Suppressor macrophage treated with lipopolysaccharide for 4 hours (primary cell): ENCODE measurements at regions not wholly inside any gene's neighbourhood (a gene's known extent, or its start where the extent isn't known, plus 50 kb on each side); places are given as distances from the start of the nearest gene placed in this dataset.

Experiments used
- DNase-seq: peaks from one replicate; pipeline ENCODE4 v3.0.0-alpha.2; 2020

- DNase-seq: no peak
These were observed 124.8 kb upstream of the RASSF8 start for GRCh38 chr12:25833657-25834056.

- no peak for DNase-seq
These were observed 123.1 kb upstream of the RASSF8 start for GRCh38 chr12:25835385-25835784.

DNA sequence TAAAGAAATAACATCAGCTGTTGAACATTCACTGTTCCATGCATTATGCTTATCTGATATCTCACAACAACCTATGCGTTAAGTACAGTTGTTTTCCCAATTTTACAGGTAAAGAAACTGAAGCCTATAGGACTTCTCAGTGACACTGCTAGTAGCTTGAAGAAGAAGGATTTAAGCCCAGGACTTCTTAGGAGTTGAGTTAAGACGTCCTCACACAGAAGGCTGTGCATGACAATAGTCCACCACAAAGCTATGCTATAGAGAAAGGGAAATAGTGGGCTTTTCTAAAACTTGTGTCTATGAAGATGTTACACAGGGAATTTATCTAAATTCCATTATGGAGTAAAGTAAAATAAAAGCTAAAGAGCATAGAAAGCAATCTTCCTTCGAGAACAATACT lies 120.5 kb upstream of the RASSF8 start:
- no peak for DNase-seq

DNA sequence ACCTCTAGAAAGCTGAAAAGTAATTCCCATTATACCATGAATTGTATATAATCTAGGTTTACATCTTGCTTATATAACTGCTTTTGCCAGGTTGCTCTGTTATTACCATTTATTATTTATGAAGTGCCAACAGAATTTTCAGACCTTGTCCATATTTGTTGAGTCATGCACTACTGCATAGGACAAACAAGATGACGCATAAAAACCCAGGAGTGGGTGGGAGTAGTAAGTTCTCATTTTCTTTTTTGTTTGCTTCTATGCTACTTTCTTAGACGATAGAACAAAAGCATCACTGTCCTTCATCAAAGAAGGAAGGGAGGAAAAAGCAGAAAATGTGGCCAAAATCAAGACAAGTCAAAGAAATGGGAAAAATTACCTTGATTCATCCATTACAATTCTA lies 119.0 kb upstream of the RASSF8 start:
- peak; percentile 50 for DNase-seq

- DNase-seq: no peak
These were observed 117.6 kb upstream of the RASSF8 start for GRCh38 chr12:25840678-25841465.

DNA sequence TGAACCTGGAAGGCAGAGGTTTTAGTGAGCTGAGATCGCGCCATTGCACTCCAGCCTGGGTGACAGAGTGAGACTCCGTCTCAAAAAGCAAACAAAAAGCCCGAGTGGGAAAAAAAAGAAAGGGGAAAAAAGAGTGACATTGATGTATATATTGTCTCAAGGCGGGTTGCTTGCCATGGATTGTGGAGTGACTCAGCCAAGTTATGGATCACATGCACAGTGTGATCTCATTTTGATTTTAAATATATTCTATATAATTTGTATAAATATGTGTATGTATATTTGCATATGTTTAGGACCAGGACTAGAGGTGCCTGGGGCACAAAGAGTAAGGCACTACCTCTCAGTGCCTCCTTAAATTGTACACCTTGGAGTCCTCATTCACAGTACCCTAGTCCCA lies 116.2 kb upstream of the RASSF8 start:
- DNase-seq: no peak

DNA sequence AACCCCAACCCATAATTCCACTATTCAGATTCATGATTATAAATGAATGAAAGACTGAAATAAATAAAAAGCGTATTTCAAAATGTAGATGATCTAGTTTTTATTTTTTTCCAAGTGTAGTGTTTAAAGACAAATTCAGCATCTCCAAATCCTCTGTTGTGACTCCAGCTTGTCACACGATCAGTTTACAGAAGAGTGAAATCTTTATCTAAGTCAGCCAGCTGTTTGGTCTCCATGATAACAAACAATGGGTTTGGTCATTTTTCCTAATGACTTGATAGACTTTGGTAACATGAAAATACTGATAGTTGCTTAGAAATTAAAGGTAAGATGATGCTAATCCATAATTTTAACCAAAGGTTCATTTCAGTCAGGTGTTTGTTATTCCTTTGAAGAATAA lies 114.5 kb upstream of the RASSF8 start:
- no peak for DNase-seq

GRCh38 chr12:25845415-25845814 lies 113.1 kb upstream of the RASSF8 start:
- DNase-seq: no peak

DNA sequence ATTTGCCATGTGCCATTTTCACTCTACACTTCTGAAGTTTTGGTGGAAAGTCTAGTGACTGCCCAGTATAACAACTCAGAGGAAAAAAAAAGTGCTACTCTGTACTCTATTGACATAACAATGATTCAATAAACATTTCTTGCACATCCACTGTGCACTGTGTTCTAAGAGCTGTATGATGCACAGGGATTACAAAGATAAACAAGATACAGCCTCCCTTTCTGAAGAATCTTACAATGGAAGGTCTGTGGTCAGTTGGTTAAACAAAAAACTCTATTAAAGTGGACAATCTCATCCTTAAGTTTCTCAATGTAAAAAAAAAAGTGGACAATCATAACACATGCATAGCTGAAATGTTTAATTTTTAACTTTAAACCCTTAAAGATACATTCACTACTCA lies 105.7 kb upstream of the RASSF8 start:
- no peak for DNase-seq

- DNase-seq: no peak
These were observed 105.0 kb upstream of the RASSF8 start for GRCh38 chr12:25853316-25854095.

DNA sequence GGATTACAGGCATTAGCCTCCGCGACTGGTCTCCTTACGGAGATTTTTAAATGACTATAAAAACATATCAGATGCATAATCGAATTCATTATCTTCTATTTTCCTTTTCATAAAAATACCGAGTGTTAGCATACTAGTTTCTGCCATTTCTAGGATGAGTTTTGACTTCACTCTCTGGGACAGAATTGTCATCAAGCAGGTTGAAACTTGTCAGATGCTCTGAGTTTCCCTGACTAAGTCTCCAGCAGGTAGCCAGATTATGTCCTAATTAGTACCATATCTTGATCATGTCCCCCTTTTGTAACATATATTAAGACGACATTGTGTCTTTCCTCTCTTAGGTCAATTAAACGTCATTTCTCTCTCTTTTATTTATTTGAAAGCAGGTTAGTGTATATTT lies 103.5 kb upstream of the RASSF8 start:
- DNase-seq: no peak

DNA sequence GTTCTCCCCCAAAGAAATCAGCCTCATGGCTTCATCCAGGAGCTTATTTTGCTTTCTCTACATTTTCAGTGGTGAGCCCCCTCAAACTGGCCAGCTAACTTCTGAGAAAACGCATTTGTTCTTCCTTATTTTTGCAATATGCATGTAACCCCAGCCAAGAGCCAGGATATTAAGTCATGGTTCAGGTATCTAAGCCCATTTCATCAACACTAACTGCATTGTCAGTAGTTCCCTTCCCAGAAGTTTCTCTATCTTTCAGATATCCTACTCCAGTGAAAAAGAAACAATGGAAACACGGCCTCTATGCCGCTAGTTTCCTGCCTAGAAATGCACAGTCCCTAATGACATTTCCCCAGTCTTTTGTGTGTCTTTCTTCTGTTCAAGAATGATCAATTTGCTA lies 102.8 kb upstream of the RASSF8 start:
- no peak for DNase-seq

GRCh38 chr12:25859976-25860375 lies 98.5 kb upstream of the RASSF8 start:
- no peak for DNase-seq

GRCh38 chr12:25861226-25861625 lies 97.3 kb upstream of the RASSF8 start:
- DNase-seq: no peak

- DNase-seq: no peak
These were observed 93.9 kb upstream of the RASSF8 start for GRCh38 chr12:25864306-25865276.

DNA sequence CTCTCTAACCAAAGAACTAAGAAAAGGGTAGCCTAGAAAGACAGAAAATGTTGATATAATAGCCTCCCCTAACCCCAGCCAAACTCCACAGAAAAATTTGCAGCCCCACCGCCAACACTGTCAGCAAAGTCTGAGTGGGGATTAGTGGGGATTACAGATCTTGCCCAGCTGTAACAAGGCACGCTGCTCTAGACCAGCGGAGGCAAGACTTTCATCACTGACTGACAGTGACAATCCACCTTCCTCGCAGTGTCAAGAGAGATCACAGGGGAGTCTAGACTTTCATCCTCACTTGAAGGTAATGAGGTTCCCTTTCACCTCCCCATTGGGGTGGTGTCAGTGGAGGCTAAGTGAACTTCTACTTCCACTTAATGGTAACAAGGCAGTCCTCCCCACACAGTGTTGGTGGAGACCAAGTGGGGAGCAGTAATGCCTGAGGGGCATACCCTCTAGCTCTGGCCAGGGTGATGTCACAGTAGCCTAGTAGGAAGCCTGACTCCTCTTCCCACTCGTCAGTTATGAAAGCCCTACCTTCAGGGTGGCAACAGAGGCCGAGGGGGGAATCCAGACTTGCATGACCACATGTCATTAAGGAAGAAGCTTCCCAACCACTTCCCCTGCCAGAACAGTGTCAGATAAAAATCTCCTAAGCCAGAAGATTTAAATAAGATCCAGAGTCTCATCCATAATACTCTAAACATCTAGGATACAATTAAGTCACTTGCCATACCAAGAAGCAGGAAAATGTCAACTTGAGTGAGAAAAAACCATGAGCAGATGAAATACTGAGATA lies 91.7 kb upstream of the RASSF8 start:
- DNase-seq: peak; percentile 78

DNA sequence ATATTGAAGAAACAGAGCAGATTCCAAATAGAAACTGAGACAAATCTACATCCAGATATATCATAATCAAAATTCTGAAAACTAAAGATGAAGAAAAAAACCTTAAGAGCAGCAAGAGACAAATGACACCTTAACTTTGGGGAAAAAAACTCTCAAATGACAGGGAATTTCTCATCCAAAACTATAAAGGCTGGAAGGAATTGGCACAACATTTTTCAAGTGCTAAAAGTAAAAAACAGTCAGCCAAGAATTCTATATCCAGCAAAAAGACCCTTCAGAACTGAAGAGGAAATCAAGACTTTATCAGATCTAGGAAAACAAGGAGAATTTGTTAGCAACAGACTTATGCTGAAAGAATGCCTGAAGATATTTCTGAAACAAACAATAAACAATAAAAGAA lies 90.3 kb upstream of the RASSF8 start:
- DNase-seq: no peak

DNA sequence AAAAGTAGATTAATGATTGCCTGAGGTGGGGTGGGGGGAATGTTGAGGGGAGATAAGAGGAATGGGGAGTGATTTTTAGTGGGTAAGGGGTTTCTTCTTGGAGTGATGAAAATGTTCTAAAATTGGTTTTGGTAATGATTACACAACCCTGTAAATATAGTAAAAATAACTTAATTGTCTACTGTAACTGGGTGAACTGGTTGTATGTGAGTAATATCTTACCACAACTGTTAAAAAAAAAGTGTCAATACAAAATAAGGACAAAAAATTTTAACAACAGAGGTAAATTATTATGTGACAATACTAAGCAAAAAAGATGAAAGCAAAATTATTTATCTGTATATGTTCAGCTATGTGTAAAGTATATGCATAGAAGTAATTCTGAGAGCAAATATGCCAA lies 86.3 kb upstream of the RASSF8 start:
- DNase-seq: no peak

DNA sequence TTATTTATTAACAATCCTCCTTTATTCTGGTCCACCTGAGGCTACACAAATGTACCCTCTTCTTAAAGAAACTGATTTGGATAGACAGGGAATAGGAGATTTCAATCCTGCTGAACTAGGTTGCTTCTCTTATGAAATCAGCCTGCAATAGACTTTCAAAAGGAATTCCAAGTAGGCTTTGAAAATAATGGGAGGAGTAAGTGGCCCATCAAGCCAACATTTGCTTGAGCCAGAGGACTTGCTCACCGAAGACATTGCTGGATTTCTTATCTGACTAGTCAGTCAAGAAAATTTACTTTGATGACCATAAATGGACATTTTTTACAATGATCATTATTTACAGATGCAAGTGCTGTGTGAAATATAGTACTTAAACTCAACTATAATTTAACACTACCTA lies 82.8 kb upstream of the RASSF8 start:
- no peak for DNase-seq

GRCh38 chr12:25876383-25877045 lies 82.0 kb upstream of the RASSF8 start:
- DNase-seq: no peak

DNA sequence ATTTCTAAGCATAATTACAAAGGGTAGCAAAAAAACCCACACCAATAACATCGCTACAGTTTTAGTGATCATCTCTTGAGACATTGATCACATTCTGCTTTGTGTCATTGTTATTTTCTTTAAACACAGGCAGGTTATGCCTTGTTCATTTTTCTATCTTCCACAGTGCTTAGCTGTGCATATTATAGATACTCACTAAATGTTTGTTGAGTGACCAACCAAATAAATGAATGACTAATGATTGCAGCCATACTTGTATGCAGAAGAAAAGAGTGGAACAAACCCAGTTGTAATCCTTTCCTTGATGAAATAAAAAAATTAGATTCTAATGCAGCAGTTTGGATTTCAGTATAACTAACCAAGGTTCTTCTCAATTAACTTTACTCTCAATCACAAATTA lies 81.0 kb upstream of the RASSF8 start:
- no peak for DNase-seq

DNA sequence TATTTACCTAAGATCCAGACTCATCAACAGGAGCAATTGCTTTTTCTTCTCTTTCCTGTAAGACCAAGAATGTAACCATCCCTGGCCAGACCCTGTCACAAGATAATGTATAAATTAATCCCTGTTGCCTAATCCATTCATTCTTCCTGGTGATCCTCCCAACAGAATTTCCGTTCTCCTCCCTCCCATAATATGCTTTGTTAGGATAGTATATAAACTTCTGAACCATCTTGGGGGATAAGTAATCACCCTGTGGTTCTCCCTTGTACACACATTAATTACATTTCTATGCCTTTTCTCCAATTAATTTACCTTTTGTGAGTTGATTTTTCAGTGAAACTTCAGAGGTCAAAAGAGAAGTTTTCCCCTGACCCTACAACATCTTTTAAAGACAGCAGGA lies 76.2 kb upstream of the RASSF8 start:
- no peak for DNase-seq
